Forelimb muscle (tissue), 1 donor: ENCODE measurements at regions not wholly inside any gene's neighbourhood (a gene's known extent, or its start where the extent isn't known, plus 50 kb on each side); places are given as distances from the start of the nearest gene placed in this dataset.
"Not testable (repeated sequence)": the region's sequence is repeated elsewhere in the genome, so short reads cannot be mapped to it uniquely, and the experiment has no call there.

Source experiments
- DNase-seq: peaks from one replicate; pipeline ENCODE4 v3.0.0-alpha.2; 2013; ENCODE audit warnings: low read depth

DNA sequence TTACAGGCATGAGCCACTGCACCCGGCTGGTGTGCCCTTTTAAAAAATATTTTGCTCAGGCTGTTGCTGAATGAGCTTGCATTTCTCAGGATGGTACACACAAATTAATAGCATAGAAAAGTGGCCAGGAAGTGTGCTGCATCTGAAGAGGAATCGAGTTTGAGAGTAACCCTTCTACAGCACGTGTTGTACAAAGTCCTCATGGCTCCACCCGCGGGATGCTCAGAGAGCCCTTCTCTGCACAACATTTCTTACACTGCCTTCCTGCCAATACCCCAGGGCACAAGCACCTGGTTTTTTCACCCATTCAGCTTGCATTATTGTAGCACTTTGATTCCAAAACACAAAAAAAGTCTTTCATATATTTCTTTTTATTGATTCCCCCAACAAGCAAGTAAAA lies 90.1 kb upstream of the NEDD4L start:
- no peak for DNase-seq

DNA sequence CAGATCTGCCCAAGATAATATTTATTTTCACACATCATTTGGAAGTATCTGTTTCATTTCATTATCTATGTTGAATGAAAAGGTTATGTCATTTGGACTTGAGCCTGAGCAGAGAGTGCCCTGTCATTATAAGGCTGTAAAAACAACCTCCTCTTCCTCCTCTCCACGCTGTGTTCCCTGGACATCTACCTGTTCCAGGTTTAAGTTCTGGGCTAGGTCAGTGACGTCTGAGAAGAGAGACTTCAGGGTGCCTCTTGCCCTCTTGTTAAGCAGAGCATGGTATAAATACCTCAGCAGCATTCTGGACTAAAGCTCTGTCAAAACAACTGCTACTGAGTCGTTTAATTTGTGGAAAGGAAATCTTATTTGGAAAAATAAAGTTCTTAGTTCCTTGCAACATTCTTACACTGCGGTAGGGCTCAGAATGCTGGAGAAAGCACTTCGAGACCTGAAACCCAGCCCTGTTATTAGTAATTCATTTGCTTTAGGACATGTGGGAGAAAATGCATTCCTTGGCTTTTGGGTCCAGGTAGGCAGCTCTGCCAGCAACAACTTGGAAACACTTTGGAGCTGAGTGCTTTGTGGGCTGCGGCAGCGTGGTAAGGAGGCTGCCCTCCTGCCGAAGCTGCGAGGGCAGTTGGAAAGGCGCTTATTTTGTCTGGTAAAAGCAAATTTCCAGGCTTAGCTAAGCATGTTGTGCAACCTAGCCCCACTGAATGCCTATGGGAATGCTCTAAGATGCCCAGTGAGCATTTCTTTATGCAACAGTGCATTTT lies 91.8 kb upstream of the NEDD4L start:
- DNase-seq, result no peak

- DNase-seq, result no peak
Observed at GRCh38 chr18:57951117-57951796, 92.8 kb upstream of the NEDD4L start.

DNA sequence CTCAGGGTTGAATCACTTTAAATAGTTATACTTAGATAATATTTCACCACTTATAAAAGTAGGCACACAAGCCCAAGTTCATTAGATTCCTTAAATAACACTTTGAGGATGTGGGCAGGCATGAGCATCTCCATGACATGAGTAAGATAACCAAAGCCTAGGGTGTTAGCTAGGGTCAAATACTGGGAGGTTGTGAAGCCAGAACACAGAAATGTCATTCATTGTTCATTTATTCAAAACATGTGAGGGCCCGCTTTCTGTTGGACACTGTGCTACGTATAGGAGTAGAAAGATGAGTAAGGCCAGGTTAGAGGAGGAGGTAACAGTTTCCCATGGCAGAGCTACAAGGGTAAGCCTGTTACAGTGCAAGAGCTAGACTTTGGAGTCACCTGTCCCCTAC lies 93.5 kb upstream of the NEDD4L start:
- DNase-seq, result no peak

GRCh38 chr18:57949335-57949734 lies 94.7 kb upstream of the NEDD4L start:
- not testable (repeated sequence) for DNase-seq

GRCh38 chr18:57947117-57947516 lies 96.9 kb upstream of the NEDD4L start:
- DNase-seq, result no peak

GRCh38 chr18:57943723-57944122 lies 100.3 kb upstream of the NEDD4L start:
- DNase-seq, result no peak

GRCh38 chr18:57942493-57942892 lies 101.5 kb upstream of the NEDD4L start:
- DNase-seq, result no peak

GRCh38 chr18:57941841-57942489 lies 102.1 kb upstream of the NEDD4L start:
- no peak for DNase-seq

- no peak for DNase-seq
Observed at GRCh38 chr18:57940166-57940660, 103.8 kb upstream of the NEDD4L start.

GRCh38 chr18:57934375-57934774 lies 109.7 kb upstream of the NEDD4L start:
- not testable (repeated sequence) for DNase-seq

GRCh38 chr18:57931038-57931437 lies 113.0 kb upstream of the NEDD4L start:
- DNase-seq, result no peak

GRCh38 chr18:57930476-57930875 lies 113.5 kb upstream of the NEDD4L start:
- no peak for DNase-seq

GRCh38 chr18:57929922-57930321 lies 114.1 kb upstream of the NEDD4L start:
- DNase-seq, result no peak

- no peak for DNase-seq
Observed at GRCh38 chr18:57928466-57928865, 115.6 kb upstream of the NEDD4L start.

GRCh38 chr18:57927511-57927910 lies 116.5 kb upstream of the NEDD4L start:
- DNase-seq, result no peak

DNA sequence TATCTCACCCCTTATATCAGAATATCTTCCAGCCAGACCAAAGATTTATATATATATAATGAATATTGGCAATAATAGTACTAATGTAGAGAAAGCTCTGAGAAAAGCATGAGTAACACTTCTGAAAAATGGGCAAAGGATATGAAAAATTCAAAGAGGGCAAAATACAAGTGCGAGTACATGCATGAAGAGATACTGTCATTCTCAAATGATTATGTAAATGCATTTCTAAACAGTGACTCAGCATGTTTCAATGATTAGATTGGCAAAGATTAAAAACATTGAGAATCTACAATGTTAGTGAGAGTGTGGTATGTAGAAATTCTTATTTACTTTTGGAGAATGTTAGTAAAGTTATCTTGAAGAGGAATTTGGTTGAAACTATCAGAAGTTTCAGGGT lies 118.3 kb upstream of the NEDD4L start:
- DNase-seq, result no peak

- no peak for DNase-seq
Observed at GRCh38 chr18:57923611-57924010, 120.4 kb upstream of the NEDD4L start.

DNA sequence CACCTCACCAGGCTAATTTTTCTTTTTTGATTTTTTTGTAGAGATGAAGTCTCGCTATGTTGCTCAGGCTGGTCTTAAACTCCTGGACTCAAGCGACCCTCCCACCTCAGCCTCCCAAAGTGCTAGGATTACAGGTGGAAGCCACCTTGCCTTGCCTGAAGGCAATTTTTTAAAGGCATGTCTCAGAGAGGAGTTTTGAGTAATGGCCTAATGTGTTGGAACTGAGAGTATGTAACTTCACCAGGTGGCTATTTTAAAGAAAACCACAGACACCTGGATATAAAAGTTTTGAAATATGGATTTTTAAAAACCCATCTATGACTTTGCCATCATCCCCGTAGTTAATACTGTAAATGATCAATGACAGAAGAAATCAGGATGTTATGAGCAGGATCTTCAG lies 119.8 kb upstream of the ATP8B1 start:
- DNase-seq, result no peak

DNA sequence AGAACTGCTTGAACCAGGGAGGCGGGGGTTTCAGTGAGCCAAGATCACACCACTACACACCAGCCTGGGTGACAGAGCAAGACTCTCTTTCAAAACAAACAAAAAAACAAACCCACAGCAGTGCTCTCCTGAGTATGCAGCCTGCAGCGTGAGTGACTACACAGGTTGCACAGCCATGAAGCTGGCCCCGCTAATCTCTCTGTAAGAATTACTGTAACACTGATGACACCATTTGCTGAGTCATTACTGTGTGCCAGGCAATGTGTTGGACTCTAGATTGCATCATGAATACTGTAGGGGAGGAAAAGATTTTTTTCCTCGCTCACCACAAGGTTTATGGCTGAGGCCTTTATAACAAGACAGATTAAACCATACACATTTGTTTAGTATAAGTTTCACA lies 118.6 kb upstream of the ATP8B1 start:
- no peak for DNase-seq

DNA sequence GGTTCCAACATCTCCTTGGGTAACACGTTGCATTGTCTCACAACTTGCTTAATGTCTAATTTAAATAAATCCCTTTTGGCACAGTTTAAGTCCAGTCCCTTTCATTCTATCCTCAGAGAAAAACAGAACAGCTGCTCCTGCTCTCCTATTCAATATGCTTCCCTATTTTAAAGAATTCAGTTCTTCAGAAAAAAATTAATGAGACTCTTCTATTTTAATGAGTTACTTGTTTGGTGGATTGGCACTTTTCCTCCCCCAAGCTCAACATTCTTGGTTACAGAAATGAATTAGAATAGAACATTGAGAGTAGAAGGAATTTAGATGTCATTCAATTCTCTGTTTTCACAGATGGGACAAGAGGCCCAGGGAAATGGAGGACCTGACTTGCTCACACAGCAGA lies 116.9 kb upstream of the ATP8B1 start:
- DNase-seq, result no peak

DNA sequence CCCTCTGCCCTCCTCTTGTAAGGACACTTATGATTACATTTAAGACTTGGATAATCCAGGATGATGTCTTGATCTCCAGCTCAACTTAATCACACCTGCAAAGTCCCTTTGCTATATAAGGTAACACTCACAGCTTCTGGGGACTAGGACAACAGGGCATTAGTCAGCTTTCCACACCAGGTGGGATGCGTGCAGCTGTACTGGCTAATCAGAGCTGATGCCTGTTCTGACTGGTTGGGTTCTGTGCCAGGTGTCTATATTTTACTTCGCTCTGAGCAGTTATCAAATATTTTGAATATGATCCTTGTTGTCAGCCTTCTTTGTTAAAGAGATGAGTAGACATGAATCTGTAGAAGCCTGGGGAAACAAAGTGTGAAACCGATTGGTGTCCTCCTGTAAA lies 115.5 kb upstream of the ATP8B1 start:
- DNase-seq, result no peak

DNA sequence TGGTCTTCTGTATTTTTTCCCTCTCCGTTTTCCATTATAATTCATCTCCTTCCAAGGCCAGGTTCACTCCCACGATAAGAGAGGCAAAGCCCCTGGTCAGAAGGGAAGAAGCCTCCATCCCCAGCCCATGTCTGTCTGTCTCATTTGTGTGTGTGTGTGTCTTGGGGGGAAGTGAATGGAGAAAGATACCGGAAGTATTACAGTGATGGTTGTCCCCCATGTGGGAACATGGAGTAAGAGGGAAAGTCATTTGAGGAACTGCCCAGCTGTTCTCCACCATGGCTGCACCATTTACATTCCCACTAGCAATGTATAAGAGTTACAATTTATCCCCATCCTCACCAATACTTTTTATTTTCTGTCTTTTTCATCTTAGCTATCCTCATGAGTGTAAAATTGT lies 113.6 kb upstream of the ATP8B1 start:
- DNase-seq, result no peak
